Subcutaneous abdominal adipose tissue (tissue), 5 donors: ENCODE measurements at regions not wholly inside any gene's neighbourhood (a gene's known extent, or its start where the extent isn't known, plus 50 kb on each side); places are given as distances from the start of the nearest gene placed in this dataset.

Experiments used
- H3K27ac ChIP-seq: one replicate; pipeline ENCODE4 v1.7.0; 2013; ENCODE audit warnings: low read depth, mild to moderate bottlenecking, inconsistent platforms, low read length, moderate library complexity
- H3K27me3 ChIP-seq, 5 donors: one replicate each; pipeline ENCODE4 v1.7.0; 2013; ENCODE audit warnings: low read length in 5 of 5, inconsistent platforms in 1 of 5; ENCODE audit not compliant: control insufficient read depth in 5 of 5, insufficient read depth in 4 of 5
- H3K36me3 ChIP-seq, 5 donors: one replicate each; pipeline ENCODE4 v1.7.0; 2013; ENCODE audit warnings: low read length in 5 of 5; ENCODE audit not compliant: control insufficient read depth in 5 of 5, insufficient read depth in 5 of 5
- H3K4me1 ChIP-seq, 5 donors: one replicate each; pipeline ENCODE4 v1.7.0; 2013; ENCODE audit warnings: low read length in 5 of 5, mild to moderate bottlenecking in 3 of 5, moderate library complexity in 1 of 5; ENCODE audit not compliant: control insufficient read depth in 5 of 5, insufficient read depth in 5 of 5
- H3K4me3 ChIP-seq, 5 donors: one replicate each; pipeline ENCODE4 v1.7.0; 2013; ENCODE audit warnings: low read length in 5 of 5, low read depth in 1 of 5
- H3K9ac ChIP-seq, 5 donors: one replicate each; pipeline ENCODE4 v1.7.0; 2013; ENCODE audit warnings: low read length in 5 of 5, mild to moderate bottlenecking in 4 of 5, moderate library complexity in 3 of 5
- H3K9me3 ChIP-seq, 5 donors: one replicate each; pipeline ENCODE4 v1.7.0; 2013; ENCODE audit warnings: low read length in 5 of 5; ENCODE audit not compliant: control insufficient read depth in 5 of 5
- donor health status: healthy.
- donor health status: healthy.
- donor health status: healthy.
- donor health status: healthy.
- donor health status: healthy.

DNA sequence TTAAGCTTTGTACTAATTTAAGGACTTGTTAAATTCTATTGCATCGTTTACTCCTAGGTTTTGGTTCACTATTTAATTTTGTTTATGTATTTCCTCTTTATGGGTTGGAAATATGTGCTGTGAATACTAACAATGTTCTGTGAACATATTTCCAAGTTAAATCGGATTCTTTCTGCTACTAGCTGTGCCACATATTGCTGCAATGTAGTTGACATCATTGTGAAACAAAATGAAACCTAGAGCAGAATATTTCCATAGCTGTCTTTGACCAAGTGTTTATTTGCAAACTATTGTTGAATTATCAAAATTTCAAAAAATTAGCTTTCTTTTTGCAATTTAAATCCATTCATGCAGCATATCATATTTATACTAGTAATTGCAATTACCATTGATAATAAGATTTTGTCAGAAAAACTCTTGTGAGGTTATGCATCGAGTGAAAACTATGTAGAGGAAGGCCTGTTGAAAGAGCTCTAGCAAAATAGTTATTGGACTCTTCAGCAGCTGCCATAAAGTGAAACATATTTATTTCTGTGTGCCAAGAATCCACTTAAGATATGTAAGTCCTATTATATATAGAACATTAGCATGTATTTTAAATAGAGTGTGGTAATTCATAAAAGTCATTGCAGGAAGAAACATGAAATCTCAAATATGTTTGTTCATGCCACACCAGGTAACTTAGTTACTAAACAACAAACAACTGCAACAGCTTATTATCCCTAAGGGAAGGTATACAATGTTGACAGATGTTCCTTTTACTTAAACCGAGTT lies 575.1 kb downstream of the SLITRK6 start:
- no peaks in the 10 kb centered on the region for H3K27me3 ChIP-seq
- H3K4me1 ChIP-seq: no peaks in the 10 kb centered on the region
- H3K27ac ChIP-seq: no peak overlapping the region
- H3K9me3 ChIP-seq: peaks cover 0 to 2% (median 0%) of the 10 kb centered on the region in 5 donors
- no peak overlapping the region for H3K4me3 ChIP-seq
- H3K36me3 ChIP-seq: no peaks in the 10 kb centered on the region
- H3K9ac ChIP-seq: no peak overlapping the region

DNA sequence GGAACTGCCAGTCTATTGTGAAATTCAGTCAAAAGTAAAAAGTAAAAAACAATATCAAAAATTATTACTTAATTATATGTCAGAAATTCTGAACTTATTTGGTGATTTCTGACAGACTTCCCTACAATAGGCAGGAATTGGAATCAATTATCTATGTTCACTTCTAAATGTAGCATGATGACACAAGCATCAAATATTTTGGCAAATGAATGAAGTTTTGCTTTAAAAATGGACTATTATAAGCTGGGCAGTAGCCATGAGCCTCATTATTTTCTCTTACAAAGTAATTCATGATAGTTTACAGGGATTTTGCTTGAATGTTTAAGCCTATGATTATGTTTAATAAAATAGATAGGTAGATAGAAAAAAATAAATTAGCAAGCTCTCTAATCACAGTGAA lies 582.6 kb downstream of the SLITRK6 start:
- no peak overlapping the region for H3K9ac ChIP-seq
- H3K9me3 ChIP-seq: peaks cover 0 to 2% (median 0%) of the 10 kb centered on the region in 5 donors
- no peak overlapping the region for H3K27ac ChIP-seq
- no peaks in the 10 kb centered on the region for H3K27me3 ChIP-seq
- no peaks in the 10 kb centered on the region for H3K4me1 ChIP-seq
- H3K4me3 ChIP-seq: no peak overlapping the region
- H3K36me3 ChIP-seq: no peaks in the 10 kb centered on the region

DNA sequence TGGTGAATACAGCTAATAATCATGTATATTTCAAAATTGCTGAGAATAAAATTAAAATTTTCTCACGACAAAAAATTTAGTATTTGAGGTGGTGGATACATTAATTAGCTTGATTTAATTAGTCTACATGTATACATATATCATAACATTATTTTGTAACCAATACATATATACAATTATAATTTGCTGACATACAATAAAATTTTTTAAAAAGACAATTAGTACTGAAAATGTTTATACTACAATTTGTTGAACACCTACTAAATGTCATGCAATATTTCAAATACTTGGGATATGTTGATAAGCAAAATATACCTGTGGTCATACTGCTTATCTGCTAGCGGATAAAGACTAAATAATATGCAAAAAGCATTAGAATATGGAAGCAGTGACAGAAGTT lies 586.5 kb downstream of the SLITRK6 start:
- Histone ChIP-seq H3K36me3 (no peaks in the 10 kb centered on the region), H3K4me1 (no peaks in the 10 kb centered on the region), H3K27me3 (no peaks in the 10 kb centered on the region), H3K4me3 (no peak overlapping the region), H3K9me3 (no peaks in the 10 kb centered on the region), H3K27ac (no peak overlapping the region), H3K9ac (no peak overlapping the region)

GRCh38 chr13:85204668-85205344 lies 594.4 kb downstream of the SLITRK6 start:
- no peak overlapping the region for H3K27ac ChIP-seq
- no peak overlapping the region for H3K9ac ChIP-seq
- H3K4me1 ChIP-seq: no peaks in the 10 kb centered on the region
- no peak overlapping the region for H3K4me3 ChIP-seq
- H3K9me3 ChIP-seq: peaks cover 0 to 4% (median 0%) of the 10 kb centered on the region in 5 donors
- H3K36me3 ChIP-seq: no peaks in the 10 kb centered on the region
- no peaks in the 10 kb centered on the region for H3K27me3 ChIP-seq

- Histone ChIP-seq H3K4me1 (no peaks in the 10 kb centered on the region), H3K27ac (no peak overlapping the region), H3K9ac (no peak overlapping the region), H3K9me3 (no peaks in the 10 kb centered on the region), H3K36me3 (no peaks in the 10 kb centered on the region), H3K4me3 (no peak overlapping the region), H3K27me3 (no peaks in the 10 kb centered on the region)
These were observed 601.8 kb downstream of the SLITRK6 start for GRCh38 chr13:85197431-85197830.

- Histone ChIP-seq H3K36me3 (no peaks in the 10 kb centered on the region), H3K9me3 (no peaks in the 10 kb centered on the region), H3K4me1 (no peaks in the 10 kb centered on the region), H3K27me3 (no peaks in the 10 kb centered on the region), H3K9ac (no peak overlapping the region), H3K27ac (no peak overlapping the region), H3K4me3 (no peak overlapping the region)
These were observed 604.7 kb downstream of the SLITRK6 start for GRCh38 chr13:85194482-85194881.

GRCh38 chr13:85191996-85192718 lies 607.1 kb downstream of the SLITRK6 start:
- Histone ChIP-seq H3K9me3 (no peaks in the 10 kb centered on the region), H3K9ac (no peak overlapping the region), H3K36me3 (no peaks in the 10 kb centered on the region), H3K27ac (no peak overlapping the region), H3K4me3 (no peak overlapping the region), H3K27me3 (no peaks in the 10 kb centered on the region), H3K4me1 (no peaks in the 10 kb centered on the region)

- Histone ChIP-seq H3K9me3 (no peaks in the 10 kb centered on the region), H3K27me3 (no peaks in the 10 kb centered on the region), H3K27ac (no peak overlapping the region), H3K9ac (no peak overlapping the region), H3K4me3 (no peak overlapping the region), H3K36me3 (no peaks in the 10 kb centered on the region), H3K4me1 (no peaks in the 10 kb centered on the region)
These were observed 612.7 kb downstream of the SLITRK6 start for GRCh38 chr13:85186356-85187045.

DNA sequence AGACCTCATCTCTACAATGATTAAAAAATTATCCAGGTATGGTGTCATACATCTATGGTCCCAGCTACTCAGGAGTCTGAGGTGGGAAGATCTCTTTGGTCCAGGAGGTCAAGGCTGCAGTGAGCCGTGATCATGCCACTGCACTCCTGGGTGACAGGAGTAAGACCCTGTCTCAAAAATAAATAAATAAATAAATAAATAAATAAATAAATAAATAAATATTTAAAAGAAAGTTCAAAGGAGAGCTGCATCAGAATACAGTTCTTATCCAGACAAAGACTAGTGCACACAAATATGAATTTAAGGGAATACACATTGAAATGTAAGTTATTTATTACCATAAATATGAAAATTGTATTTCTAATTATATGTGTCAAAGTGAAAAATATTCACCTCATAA lies 624.9 kb downstream of the SLITRK6 start:
- H3K4me1 ChIP-seq: no peaks in the 10 kb centered on the region
- no peaks in the 10 kb centered on the region for H3K27me3 ChIP-seq
- H3K4me3 ChIP-seq: no peak overlapping the region
- H3K9me3 ChIP-seq: peaks cover 0 to 5% (median 0%) of the 10 kb centered on the region in 5 donors
- H3K36me3 ChIP-seq: no peaks in the 10 kb centered on the region
- H3K9ac ChIP-seq: no peak overlapping the region
- no peak overlapping the region for H3K27ac ChIP-seq
